Naive B cell (primary cell): ENCODE measurements at regions not wholly inside any gene's neighbourhood (a gene's known extent, or its start where the extent isn't known, plus 50 kb on each side); places are given as distances from the start of the nearest gene placed in this dataset.
A peak's percentile ranks its signal among the peaks of the same experiment; 100 is the strongest.

Experiments
- ATAC-seq, 2 donors: fragments of 150-1000 bp; cut with Tn5 transposase; 2 replicates each; pipeline ENCODE4 v1.10.0; 2021; ENCODE audit warnings: low read depth in 2 of 2, mild to moderate bottlenecking in 2 of 2, moderate library complexity in 2 of 2
- DNase-seq: peaks from one replicate; pipeline ENCODE4 v3.0.0; 2022
- H3K27ac Mint-ChIP-seq, 6 donors: one replicate each; pipeline ENCODE4 v1.8.0; 2020 to 2022; ENCODE audit warnings: mild to moderate bottlenecking in 6 of 6, mixed read lengths in 6 of 6, moderate library complexity in 5 of 6, inconsistent platforms in 2 of 6
- H3K27me3 Mint-ChIP-seq, 3 donors: one replicate each; pipeline ENCODE4 v1.8.0; 2021 to 2022; ENCODE audit warnings: mixed read lengths in 3 of 3, mild to moderate bottlenecking in 1 of 3
- H3K36me3 Mint-ChIP-seq, 2 donors: one replicate each; pipeline ENCODE4 v1.8.0; 2020 to 2022; ENCODE audit warnings: mixed read lengths in 2 of 2, inconsistent platforms in 1 of 2, mild to moderate bottlenecking in 1 of 2
- H3K4me1 Mint-ChIP-seq, 3 donors: one replicate each; pipeline ENCODE4 v1.8.0; 2020 to 2022; ENCODE audit warnings: mixed read lengths in 3 of 3, inconsistent platforms in 1 of 3, mild to moderate bottlenecking in 1 of 3, moderate library complexity in 1 of 3
- H3K4me3 Mint-ChIP-seq, 8 donors: one replicate each; pipeline ENCODE4 v1.8.0; 2020 to 2022; ENCODE audit warnings: mild to moderate bottlenecking in 8 of 8, mixed read lengths in 8 of 8, moderate library complexity in 8 of 8, inconsistent platforms in 2 of 8
- H3K9me3 Mint-ChIP-seq, 7 donors: one replicate each; pipeline ENCODE4 v1.8.0; 2020 to 2022; ENCODE audit warnings: mixed read lengths in 7 of 7, mild to moderate bottlenecking in 5 of 7, inconsistent platforms in 2 of 7, moderate library complexity in 1 of 7

DNA sequence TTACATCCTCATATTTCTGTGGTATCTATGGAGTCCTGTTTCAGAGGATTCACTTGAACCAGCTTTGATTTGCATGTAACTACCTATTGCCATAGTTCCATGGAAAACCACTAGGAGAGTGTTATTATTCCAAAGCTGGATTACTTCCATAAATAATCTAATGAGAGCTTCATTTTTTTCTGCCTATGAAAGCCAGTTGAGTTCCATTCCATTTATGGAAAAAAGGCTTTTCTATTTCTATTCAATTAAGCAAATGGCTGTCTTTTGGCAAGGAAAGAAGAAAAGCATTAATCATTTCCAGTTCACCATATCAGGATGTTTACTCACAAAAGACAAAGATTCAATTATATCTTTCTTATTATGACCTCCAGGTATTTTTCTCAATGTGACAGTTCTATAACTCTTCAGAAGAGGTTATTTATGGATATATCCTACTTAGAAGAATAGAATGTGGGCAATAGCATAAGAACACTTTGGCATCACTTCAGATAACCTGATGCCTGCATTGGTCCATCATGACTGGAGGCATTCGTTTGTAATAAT is 259.9 kb upstream of the ZPLD1 start:
- H3K36me3 Mint-ChIP-seq: no peaks in the 10 kb centered on the region
- H3K27ac Mint-ChIP-seq: no peak overlapping the region
- ATAC-seq: no peak
- no peak for DNase-seq
- H3K27me3 Mint-ChIP-seq: peaks cover 0 to 5% (median 4%) of the 10 kb centered on the region in 3 donors
- H3K4me3 Mint-ChIP-seq: no peak overlapping the region
- peaks cover 6 to 11% (median 9%) of the 10 kb centered on the region in 3 donors for H3K4me1 Mint-ChIP-seq
- no peaks in the 10 kb centered on the region for H3K9me3 Mint-ChIP-seq

DNA sequence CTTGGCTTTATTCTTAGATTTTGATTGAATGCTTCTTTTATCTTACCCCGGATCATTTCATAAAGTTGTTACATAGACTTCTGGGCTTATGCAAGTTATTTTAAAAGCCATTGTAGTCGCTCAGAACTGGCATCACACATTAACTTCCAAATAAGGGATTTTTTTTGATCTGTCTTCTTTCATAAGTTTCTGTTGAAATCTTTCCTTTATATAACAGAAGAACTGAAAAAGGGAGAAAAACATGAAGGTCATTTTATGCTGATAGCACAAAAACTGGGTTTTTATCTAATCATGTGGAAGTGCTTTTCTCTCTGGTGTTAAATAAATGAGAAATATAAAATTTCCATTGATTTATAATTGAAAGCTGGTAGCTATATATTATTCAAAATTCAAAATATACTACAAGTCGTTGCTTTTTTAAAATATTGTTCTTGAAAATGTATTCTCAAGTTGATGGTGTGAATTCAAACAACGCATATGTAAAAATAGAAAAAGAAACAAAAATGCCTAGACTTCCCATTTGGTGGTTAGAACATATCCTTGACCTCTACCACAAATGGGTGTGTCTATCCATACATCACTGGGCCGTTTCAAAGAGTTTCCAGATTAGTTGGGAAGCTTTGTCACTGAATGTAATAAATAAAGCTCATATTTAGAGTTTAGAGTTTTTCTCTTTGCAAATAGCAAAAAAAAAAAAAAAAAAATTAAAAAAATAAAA is 258.3 kb upstream of the ZPLD1 start:
- no peak for DNase-seq
- peaks cover 6 to 11% (median 9%) of the 10 kb centered on the region in 3 donors for H3K4me1 Mint-ChIP-seq
- no peaks in the 10 kb centered on the region for H3K9me3 Mint-ChIP-seq
- H3K27me3 Mint-ChIP-seq: peaks cover 0 to 5% (median 4%) of the 10 kb centered on the region in 3 donors
- no peak overlapping the region for H3K27ac Mint-ChIP-seq
- no peak overlapping the region for H3K4me3 Mint-ChIP-seq
- no peaks in the 10 kb centered on the region for H3K36me3 Mint-ChIP-seq
- no peak for ATAC-seq

DNA sequence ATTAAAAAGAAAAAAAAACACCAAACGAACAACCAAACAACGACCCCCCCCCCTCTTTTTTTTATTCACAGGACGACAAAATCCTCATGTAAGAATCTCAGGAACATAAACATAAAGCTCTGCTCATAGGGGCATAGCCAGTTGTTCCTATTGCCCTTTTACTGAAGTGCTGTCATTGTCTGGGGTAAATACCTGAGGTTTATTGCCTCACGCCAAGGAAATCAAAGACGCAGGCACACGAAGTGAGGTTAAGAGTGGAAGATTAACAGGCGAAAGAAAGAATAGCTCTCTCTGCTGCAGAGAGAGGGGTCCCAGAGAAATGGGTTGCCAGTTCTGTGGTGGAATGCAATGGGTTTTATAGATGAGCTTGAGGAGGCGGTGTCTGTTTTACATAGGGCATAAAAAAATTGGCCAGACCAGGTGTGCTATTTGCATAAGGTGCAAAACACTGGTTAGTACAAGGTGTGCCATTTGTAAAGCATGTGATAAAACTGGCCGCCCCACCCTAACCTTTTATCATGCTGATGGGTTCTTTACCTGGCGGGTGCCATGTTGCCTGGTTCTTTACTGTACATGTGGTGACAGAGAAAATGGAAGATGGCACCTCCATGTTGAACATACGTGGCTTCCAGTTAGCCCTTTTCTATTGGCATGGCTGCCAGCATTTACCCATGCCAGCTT is 257.6 kb upstream of the ZPLD1 start:
- ATAC-seq (no peak), DNase-seq (no peak)
- H3K4me1 Mint-ChIP-seq: peaks cover 6 to 11% (median 9%) of the 10 kb centered on the region in 3 donors
- H3K36me3 Mint-ChIP-seq: no peaks in the 10 kb centered on the region
- H3K27me3 Mint-ChIP-seq: peaks cover 0 to 5% (median 4%) of the 10 kb centered on the region in 3 donors
- H3K4me3 Mint-ChIP-seq: peak overlapping the region in 1 of 8 donors; percentile 6
- H3K9me3 Mint-ChIP-seq: no peaks in the 10 kb centered on the region
- H3K27ac Mint-ChIP-seq: no peak overlapping the region

DNA sequence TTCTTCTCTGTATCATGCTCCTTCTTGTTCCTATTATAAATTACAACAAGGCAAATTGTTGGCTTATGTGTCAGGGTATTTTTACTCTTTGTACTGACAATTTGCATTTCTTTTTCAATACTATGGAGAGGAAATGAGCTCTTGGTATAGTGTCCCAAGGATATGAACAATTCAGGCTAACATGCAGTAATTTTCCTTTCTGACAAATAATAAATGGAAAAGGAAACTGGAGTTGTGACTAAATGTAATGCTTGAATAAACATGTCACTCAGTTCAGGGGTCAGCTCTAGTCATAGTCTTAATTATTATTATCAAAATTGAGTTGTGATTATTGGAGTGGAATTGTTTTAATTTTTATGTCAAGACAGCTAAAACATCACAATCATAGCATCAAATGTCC is 256.0 kb upstream of the ZPLD1 start:
- no peak overlapping the region for H3K4me3 Mint-ChIP-seq
- H3K36me3 Mint-ChIP-seq: no peaks in the 10 kb centered on the region
- H3K27me3 Mint-ChIP-seq: no peaks in the 10 kb centered on the region
- no peaks in the 10 kb centered on the region for H3K9me3 Mint-ChIP-seq
- peaks cover 6 to 11% (median 9%) of the 10 kb centered on the region in 3 donors for H3K4me1 Mint-ChIP-seq
- ATAC-seq (no peak), DNase-seq (no peak)
- no peak overlapping the region for H3K27ac Mint-ChIP-seq

DNA sequence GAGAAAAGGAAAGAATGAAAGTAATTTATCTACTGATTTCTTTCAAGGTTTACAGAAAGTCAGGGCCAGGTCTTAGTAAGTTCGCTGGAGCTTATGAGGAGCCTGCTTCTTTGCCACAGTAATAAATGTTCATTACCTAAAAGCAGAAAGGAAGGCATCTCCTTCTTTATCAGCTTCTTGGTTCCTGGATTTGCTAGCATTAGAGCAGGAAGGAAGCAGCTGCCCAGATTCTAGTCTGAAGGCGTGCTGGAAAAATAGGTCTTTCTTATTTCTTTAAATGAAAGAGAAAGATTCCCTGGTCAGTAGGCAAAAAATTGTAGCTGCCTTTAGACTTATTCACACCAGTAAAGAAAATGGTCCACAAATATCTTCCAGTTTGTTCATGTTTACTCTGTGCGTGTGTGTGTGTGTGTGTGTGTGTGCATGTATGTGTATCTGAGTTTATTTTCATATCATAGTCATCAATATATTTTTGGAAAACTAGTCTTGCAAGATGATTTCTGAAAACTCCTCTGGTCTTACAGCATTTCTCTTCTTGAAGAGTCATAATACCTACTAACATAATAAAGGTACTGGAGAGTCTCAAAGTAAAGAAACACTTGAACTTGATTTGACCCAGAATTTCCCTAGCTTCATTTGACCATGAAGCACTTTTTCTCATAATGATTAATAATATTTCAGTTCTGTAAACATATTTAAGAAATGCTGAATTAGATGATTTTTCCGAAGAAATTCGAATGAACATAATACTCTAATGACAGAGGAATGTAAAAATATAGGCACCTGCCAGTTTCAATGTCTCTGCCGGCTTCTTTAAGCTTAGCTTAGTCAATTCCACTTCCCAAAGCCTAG is 255.3 kb upstream of the ZPLD1 start:
- Mint-ChIP-seq H3K4me3 (no peak overlapping the region), H3K9me3 (no peaks in the 10 kb centered on the region), H3K4me1 (peaks cover 6 to 11% (median 9%) of the 10 kb centered on the region in 3 donors), H3K27ac (peak overlapping the region in 1 of 6 donors; percentile 9), H3K27me3 (no peaks in the 10 kb centered on the region), H3K36me3 (no peaks in the 10 kb centered on the region)
- DNase-seq (no peak), ATAC-seq (peak in 1 of 2 donors; percentile 25)

DNA sequence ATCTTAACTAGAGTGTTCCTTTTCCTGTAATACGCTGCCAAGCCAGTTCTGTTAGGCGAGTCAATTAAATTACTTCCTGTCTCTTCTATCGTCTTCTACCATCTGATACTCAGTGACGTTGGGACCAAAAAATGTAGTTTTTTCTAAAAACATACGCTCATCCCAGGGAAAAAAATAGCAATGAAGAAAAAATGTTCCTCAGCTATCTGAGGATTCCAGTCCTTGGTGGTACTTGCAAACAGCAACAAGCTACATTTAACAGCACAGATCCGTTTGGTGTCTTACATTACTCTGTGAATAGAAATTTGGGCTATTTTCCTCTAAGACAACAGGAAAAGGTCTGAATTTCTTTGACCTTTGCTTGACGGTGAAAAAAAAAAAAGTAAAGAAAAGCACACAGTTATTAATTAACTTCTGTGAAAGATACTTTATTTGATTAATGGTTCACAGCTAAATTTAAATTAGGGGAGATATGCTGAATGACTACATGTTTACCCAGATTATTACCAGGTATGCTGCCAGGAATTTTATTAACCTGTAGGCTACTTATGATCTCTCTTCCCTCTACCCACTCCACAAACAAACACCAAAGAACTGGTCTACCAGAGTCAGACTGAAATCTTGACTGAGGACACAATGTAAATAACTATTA is 254.4 kb upstream of the ZPLD1 start:
- DNase-seq (no peak), ATAC-seq (peak; percentile 56 to 60)
- Mint-ChIP-seq H3K4me3 (no peak overlapping the region), H3K27ac (no peak overlapping the region), H3K36me3 (no peaks in the 10 kb centered on the region), H3K27me3 (no peaks in the 10 kb centered on the region), H3K9me3 (no peaks in the 10 kb centered on the region), H3K4me1 (peaks cover 6 to 11% (median 9%) of the 10 kb centered on the region in 3 donors)

DNA sequence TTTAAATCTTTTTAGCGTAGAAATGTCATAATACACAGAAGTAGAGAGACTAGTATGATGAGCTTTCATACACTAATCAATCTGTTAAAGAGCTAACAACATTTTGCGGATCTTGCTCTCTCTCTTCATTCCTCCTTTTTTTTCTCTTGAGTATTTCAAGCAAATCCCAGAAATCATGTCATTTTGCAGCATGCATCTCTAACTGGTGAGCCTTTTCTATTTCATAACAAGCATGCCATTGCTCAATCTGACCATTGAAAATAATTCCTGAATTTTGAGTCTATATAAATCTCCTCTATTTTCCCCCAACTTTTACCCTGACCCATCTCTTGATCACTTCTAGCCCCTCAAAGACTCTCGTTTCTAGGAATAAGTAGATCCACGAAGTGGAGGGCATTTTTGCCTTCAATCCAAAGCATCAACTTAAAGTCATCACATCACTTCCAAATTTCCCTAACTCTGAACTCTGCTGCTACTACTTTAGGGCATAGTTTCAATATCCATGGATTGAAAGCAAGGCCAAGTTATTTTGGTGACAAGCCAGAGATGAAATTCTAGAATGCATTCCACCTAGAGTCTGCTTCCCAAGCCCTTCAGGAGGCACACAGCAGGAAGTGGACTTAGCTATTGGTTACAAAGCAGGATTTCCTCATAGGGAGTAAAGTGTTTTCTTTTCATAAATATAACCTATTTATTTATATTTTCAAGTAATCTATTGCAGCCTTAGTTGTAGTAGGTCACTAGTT is 253.5 kb upstream of the ZPLD1 start:
- H3K27ac Mint-ChIP-seq: no peak overlapping the region
- no peak overlapping the region for H3K4me3 Mint-ChIP-seq
- peaks cover 6 to 11% (median 9%) of the 10 kb centered on the region in 3 donors for H3K4me1 Mint-ChIP-seq
- no peaks in the 10 kb centered on the region for H3K9me3 Mint-ChIP-seq
- ATAC-seq: no peak
- no peaks in the 10 kb centered on the region for H3K36me3 Mint-ChIP-seq
- no peaks in the 10 kb centered on the region for H3K27me3 Mint-ChIP-seq
- DNase-seq: no peak

DNA sequence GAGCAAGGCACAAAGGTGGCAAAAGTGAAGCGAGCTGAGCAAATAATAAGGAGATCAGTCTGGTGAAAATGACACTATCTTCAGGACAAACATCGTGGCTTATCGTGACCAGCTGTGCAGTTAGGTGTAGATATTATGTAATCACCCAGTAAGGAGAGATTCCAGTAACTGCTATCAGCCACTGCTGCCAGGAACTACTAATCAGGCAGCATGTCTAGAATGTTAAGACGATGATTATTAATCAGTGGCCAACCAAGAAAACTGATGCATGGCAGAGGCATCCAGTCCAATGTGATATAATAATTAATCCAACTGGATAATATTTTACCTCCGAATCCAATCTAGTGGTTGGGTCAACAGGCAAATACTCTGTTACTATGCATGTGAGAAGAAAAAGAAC is 252.7 kb upstream of the ZPLD1 start:
- DNase-seq: no peak
- no peaks in the 10 kb centered on the region for H3K36me3 Mint-ChIP-seq
- H3K4me3 Mint-ChIP-seq: no peak overlapping the region
- no peak for ATAC-seq
- H3K27ac Mint-ChIP-seq: no peak overlapping the region
- H3K4me1 Mint-ChIP-seq: peaks cover 5 to 9% (median 6%) of the 10 kb centered on the region in 3 donors
- no peaks in the 10 kb centered on the region for H3K9me3 Mint-ChIP-seq
- no peaks in the 10 kb centered on the region for H3K27me3 Mint-ChIP-seq

DNA sequence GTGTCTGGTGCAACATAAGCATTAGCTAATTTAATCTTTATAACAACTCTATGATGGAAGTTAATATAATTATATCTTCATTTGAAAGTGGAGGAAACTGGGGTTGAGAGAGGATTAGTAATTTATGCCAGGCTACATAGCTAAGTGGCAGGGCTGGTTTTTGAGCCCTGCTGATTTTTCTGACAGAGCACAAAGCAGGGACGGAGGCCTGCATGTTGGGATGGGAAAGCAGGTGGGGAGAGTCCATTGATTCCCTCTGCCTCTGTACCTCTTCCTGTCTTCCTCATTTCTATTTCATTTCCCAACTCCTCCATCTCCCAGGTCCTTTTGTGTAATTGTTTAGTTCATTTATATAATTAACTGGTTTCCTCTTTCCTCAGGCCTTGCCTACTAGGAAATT is 251.6 kb upstream of the ZPLD1 start:
- H3K4me3 Mint-ChIP-seq: no peak overlapping the region
- no peak for ATAC-seq
- H3K4me1 Mint-ChIP-seq: peaks cover 4 to 7% (median 6%) of the 10 kb centered on the region in 3 donors
- H3K36me3 Mint-ChIP-seq: no peaks in the 10 kb centered on the region
- no peaks in the 10 kb centered on the region for H3K27me3 Mint-ChIP-seq
- no peaks in the 10 kb centered on the region for H3K9me3 Mint-ChIP-seq
- no peak overlapping the region for H3K27ac Mint-ChIP-seq
- DNase-seq: no peak

DNA sequence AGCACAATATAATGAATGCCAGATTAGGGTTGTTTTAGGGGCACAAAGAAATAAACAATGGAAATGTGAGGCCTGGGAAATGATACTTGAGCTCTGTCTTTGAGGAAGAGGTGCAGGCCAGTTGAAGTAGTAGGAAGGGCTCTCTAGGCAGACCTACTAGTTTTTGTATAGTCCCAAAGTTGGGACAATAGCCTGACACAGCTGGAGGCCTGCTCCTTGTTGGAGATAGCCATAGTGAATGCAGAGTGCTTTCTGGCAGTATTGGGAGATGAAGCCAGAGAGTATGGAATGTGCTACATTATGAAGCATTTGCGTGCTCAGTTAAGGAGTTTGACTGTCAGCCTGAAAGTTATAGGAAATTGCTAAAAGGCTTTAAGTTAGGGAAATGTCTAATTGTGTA is 251.2 kb upstream of the ZPLD1 start:
- DNase-seq: no peak
- H3K4me3 Mint-ChIP-seq: no peak overlapping the region

DNA sequence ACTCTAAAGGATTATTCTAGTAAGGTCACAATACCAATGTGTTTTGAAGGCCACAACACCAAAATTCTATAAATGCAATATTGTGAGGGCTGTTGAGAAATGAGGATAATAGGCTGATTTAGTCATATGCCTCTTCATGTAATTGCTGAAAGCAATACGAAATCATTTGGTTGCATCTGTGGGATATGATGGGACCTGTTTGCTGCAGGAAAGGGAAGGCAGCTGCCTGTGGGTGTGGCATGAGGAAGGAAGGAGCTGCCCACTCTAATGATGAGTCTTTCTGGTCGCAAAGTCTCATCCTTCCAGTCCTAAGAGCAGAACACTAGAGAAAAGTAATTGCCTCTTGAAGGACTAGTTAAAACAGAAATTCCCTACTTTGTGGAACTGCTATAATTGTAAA is 245.3 kb upstream of the ZPLD1 start:
- Mint-ChIP-seq H3K4me1 (peaks cover 0 to 4% (median 1%) of the 10 kb centered on the region in 3 donors), H3K9me3 (no peaks in the 10 kb centered on the region)

More for the DNA sequence above, 251.2 kb upstream of the ZPLD1 start:
- Mint-ChIP-seq H3K4me1 (peaks cover 4 to 7% (median 6%) of the 10 kb centered on the region in 3 donors), H3K36me3 (no peaks in the 10 kb centered on the region), H3K27ac (no peak overlapping the region), H3K9me3 (no peaks in the 10 kb centered on the region), H3K27me3 (no peaks in the 10 kb centered on the region)
- no peak for ATAC-seq

DNA sequence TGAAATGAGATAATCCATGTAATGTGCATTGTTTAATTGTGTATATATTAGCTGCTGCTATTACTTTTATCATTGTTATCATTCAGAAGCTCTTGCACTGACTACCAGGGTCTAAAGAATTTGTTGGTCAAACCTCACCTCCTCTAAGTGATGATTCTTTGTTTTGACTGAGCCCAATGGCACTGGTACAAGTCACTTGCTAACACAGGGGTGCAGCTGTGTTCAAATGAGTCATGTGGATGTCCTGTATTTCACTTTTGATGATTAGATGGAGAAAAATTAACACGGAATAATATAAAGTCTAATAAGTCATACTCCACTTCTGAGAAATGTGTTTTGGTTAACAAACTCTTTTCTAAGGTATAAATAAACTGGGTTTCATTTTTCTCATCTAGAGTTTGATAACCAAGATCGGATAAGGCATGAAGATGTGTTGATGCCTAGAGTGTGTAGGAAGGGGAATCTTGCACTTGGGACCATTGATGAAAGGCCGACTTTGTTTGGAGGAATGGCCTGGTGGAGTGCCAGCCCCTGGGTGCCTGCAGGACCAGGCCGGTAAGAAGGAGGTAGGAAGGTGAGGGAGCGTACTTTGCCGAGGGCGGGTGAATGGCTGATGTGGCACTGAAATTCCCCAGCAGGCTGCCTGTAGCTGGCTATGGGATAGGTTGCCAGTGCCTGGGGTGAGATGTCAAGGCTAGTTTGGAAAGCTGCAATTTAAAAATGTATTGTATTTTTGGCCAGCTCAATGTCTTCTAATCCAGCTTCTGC is 244.7 kb upstream of the ZPLD1 start:
- peaks cover 0 to 4% (median 1%) of the 10 kb centered on the region in 3 donors for H3K4me1 Mint-ChIP-seq
- DNase-seq (no peak), ATAC-seq (no peak)
- no peaks in the 10 kb centered on the region for H3K9me3 Mint-ChIP-seq
- no peak overlapping the region for H3K27ac Mint-ChIP-seq
- H3K4me3 Mint-ChIP-seq: no peak overlapping the region
- H3K36me3 Mint-ChIP-seq: no peaks in the 10 kb centered on the region
- H3K27me3 Mint-ChIP-seq: no peaks in the 10 kb centered on the region

More for the DNA sequence above, 245.3 kb upstream of the ZPLD1 start:
- no peaks in the 10 kb centered on the region for H3K27me3 Mint-ChIP-seq
- H3K27ac Mint-ChIP-seq: no peak overlapping the region
- DNase-seq (no peak), ATAC-seq (no peak)
- H3K36me3 Mint-ChIP-seq: no peaks in the 10 kb centered on the region
- H3K4me3 Mint-ChIP-seq: no peak overlapping the region
